HG03103 (cell line): ENCODE measurements at regions not wholly inside any gene's neighbourhood (a gene's known extent, or its start where the extent isn't known, plus 50 kb on each side); places are given as distances from the start of the nearest gene placed in this dataset.

ENCODE experiments used
- ATAC-seq: cut with Tn5 transposase; IDR thresholded peaks from one replicate; pipeline ENCODE4 v1.9.1; 2021; ENCODE audit warnings: low read depth; ENCODE audit not compliant: unreplicated experiment

- ATAC-seq: no peak
Observed at GRCh38 chr13:52975969-52976368, 52.6 kb upstream of the OLFM4 start.

- no peak for ATAC-seq
Observed at GRCh38 chr13:52975161-52975560, 53.5 kb upstream of the OLFM4 start.

- no peak for ATAC-seq
Observed at GRCh38 chr13:52974711-52975110, 53.9 kb upstream of the OLFM4 start.

- ATAC-seq: no peak
Observed at GRCh38 chr13:52969373-52969772, 59.2 kb upstream of the OLFM4 start.

- peak; percentile 99 for ATAC-seq
Observed at GRCh38 chr13:52968074-52968700, 60.4 kb upstream of the OLFM4 start.

- no peak for ATAC-seq
Observed at GRCh38 chr13:52961987-52962386, 66.6 kb upstream of the OLFM4 start.

GRCh38 chr13:52961256-52961910 is 67.2 kb upstream of the OLFM4 start:
- ATAC-seq: no peak

GRCh38 chr13:52955472-52955874 is 73.1 kb upstream of the OLFM4 start:
- no peak for ATAC-seq

GRCh38 chr13:52954838-52955237 is 73.8 kb upstream of the OLFM4 start:
- no peak for ATAC-seq

GRCh38 chr13:52950436-52950956 is 78.1 kb upstream of the OLFM4 start:
- ATAC-seq: no peak

- no peak for ATAC-seq
Observed at GRCh38 chr13:52949742-52950141, 78.9 kb upstream of the OLFM4 start.

- no peak for ATAC-seq
Observed at GRCh38 chr13:52949044-52949443, 79.6 kb upstream of the OLFM4 start.

GRCh38 chr13:52947921-52948373 is 80.7 kb upstream of the OLFM4 start:
- ATAC-seq: no peak

- no peak for ATAC-seq
Observed at GRCh38 chr13:52945348-52945747, 83.3 kb upstream of the OLFM4 start.

- no peak for ATAC-seq
Observed at GRCh38 chr13:52944697-52945096, 83.9 kb upstream of the OLFM4 start.

- ATAC-seq: no peak
Observed at GRCh38 chr13:52938065-52938464, 89.6 kb upstream of the PCDH8 start.

GRCh38 chr13:52936806-52937205 is 88.4 kb upstream of the PCDH8 start:
- ATAC-seq: no peak

- ATAC-seq: no peak
Observed at GRCh38 chr13:52934258-52934657, 85.8 kb upstream of the PCDH8 start.

- ATAC-seq: no peak
Observed at GRCh38 chr13:52933547-52934210, 85.2 kb upstream of the PCDH8 start.

GRCh38 chr13:52933099-52933498 is 84.7 kb upstream of the PCDH8 start:
- no peak for ATAC-seq

- ATAC-seq: no peak
Observed at GRCh38 chr13:52932649-52933048, 84.2 kb upstream of the PCDH8 start.
